ENCODE measurements at regions not wholly inside any gene's neighbourhood (a gene's known extent, or its start where the extent isn't known, plus 50 kb on each side); places are given as distances from the start of the nearest gene placed in this dataset.

DNA sequence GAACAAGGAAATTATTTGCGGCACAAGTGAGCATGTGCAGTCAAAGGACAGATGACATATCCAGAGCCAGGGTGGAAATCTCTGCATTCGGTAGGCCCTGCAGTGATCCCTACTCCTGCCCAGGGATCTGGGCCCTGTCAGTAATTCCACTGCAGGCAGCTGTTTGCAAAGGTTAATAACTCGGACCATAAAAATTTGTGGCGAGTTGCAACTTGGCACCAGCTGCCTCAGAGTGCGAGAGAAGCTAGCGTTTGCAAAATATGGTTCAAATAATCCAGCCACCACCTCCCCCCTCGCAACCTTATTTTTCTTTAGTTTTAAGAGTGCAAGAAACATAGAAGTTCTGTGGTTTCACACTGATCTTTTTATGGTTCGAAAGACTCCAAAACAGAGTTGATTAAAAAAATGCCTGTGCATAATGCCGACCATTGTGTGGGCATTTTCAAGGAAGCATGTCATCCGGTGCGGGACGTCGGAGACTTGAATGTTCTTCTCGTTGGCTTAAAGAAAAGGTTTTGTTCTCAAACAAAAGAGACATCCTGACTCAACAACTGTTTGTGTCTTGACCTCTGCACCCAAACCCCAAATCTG, 224.5 kb downstream of the BCL11B start:
- intact Hi-C loops (cut with DNase I), result no loop called here
- ATAC-seq (ENCODE audit: poor library complexity), result no peak

GRCh38 chr14:99050309-99050708, 221.7 kb downstream of the BCL11B start:
- intact Hi-C loops (cut with DNase I), result no loop called here
- DNase-seq (no peak), ATAC-seq (ENCODE audit: poor library complexity) (no peak)

More for the DNA sequence above, 224.5 kb downstream of the BCL11B start:
- DNase-seq, result no peak

GRCh38 chr14:99052467-99052866, 219.5 kb downstream of the BCL11B start:
- DNase-seq, result no peak
- intact Hi-C loops (cut with DNase I), result no loop called here
- ATAC-seq (ENCODE audit: poor library complexity), result no peak

GRCh38 chr14:99055019-99055418, 217.0 kb downstream of the BCL11B start:
- no peak for ATAC-seq (ENCODE audit: poor library complexity)
- intact Hi-C loops (cut with DNase I), result no loop called here
- no peak for DNase-seq

DNA sequence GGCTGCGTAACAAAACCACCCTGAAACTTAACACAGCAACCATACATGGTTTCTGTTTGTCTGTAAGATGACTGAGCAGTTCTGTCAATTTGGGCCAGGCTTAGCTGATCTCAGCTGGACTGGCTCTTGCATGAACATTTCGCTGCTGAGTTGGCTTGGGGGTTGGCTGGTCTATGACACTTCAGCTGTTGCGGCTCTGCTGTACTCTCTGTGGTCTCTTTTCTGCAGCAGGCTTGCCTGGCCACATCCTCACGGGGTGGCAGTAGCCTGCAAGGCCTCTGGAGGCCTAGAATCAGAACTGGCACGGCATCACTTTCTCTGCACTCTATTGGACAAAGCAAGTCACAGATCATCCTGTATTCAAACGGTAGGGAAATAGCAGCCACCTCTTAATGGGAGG, 216.2 kb downstream of the BCL11B start:
- DNase-seq, result no peak
- intact Hi-C loops (cut with DNase I), result no loop called here
- no peak for ATAC-seq (ENCODE audit: poor library complexity)

DNA sequence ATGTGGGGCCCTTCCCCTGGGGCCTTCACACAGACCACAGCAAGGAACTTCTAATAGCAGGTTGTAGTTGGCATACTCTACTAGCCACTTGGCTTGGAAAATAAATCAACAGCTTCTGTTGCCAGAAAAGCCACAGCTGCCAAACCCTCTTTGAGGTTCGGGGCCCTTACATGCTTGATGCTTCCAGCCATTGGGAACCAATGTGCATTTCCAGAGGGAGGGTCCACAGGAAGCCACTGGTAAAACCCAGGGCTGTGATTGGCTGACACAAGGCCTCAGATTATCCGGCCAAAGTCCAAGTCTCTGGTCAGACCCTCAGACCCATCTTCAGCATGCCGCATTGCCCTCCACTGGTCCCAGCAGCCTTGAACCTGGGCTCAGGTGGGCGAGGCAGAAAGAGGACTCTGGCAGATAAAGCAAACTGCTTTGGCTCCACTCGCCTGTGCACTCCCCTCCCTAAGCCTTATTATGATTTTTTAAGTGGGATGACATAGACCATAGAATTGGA, 214.4 kb downstream of the BCL11B start:
- intact Hi-C loops (cut with DNase I), result no loop called here
- ATAC-seq (ENCODE audit: poor library complexity) (no peak), DNase-seq (no peak)

DNA sequence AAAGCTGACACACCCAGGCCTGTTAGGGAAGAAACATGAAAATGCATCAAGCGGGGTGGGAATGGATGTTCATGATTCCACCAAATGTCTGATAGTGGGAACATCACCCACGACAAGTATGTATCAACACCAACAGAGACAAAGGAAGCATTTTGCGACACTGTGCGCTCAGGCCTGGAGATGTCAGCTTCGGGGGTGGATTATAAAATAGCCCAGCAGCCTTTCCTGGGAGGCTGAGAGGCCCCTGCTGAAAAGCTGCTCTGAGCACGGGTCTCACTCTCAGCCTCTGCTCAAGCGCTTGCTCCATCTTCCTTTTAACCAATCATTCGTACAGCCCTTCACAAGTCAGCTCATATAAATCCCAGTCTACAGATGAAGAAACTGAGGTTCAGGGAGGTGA, 213.5 kb downstream of the BCL11B start:
- intact Hi-C loops (cut with DNase I), result no loop called here
- DNase-seq, result no peak
- ATAC-seq (ENCODE audit: poor library complexity), result no peak

GRCh38 chr14:99062216-99062615, 209.8 kb downstream of the BCL11B start:
- DNase-seq, result no peak
- ATAC-seq (ENCODE audit: poor library complexity), result no peak
- intact Hi-C loops (cut with DNase I), result no loop called here

DNA sequence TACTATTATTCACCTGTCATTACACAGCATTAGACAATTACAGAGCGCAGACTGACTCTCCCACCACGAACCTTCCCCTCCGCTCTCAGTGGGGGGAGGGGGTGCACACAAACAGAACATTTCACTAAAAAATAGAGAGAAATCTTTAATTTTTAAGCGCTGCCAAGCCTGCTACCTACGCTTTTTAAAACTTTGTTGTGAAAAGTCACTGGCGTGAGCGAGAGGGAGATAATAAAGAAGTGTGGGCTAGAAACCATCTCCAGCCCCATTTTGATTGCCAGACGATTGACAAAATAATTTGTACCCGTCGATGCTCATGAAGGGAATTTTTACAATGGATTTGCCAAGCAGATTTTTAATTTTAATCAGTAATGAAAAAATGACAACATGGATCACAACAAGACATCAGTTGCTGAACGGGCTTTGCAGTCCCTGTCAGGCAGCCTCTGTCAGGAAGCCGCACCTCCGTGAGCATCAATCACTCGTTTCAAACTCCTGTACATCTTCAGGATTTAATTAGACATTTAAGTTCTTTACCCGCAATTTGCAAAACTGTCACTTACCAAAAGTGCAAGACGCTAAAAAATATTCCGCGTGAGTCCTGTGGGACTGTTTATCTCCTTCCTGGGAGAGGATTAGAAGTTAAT, 209.1 kb downstream of the BCL11B start:
- no peak for DNase-seq
- no peak for ATAC-seq (ENCODE audit: poor library complexity)
- intact Hi-C loops (cut with DNase I), result no loop called here

DNA sequence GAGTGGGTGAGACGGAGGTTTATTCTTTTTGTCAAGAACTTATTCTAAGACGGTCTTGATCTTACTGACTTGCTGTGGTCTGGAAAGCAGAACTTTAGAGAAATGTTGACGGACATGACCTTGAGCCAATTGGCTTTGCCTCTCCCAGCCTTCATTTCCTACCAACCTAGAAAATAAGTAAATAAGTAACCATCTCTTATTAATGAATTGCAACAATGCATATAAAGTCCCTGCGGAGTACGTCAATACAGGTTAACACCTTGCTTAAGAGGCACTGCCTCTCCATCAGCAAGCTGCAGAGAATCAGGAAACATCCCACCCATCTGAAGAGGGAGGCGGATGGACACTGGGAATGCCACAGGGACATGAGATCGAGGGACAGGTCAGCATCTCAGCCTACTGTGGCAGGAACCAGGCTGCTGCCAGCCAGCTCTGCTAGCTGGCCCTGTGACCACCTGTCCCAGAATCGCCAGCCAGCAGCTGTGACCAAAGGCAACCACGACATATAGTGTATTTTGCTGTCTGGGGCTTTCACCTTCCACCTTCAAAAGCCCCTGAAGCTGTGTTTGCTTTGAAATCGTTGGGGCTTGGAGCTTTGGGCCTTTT, 208.3 kb downstream of the BCL11B start:
- DNase-seq (no peak), ATAC-seq (ENCODE audit: poor library complexity) (no peak)
- intact Hi-C loops (cut with DNase I), result no loop called here

- intact Hi-C loops (cut with DNase I), result no loop called here
- ATAC-seq (ENCODE audit: poor library complexity) (no peak), DNase-seq (no peak)
Observed at GRCh38 chr14:99064262-99064954, 207.6 kb downstream of the BCL11B start.

- intact Hi-C loops (cut with DNase I), result no loop called here
- DNase-seq (no peak), ATAC-seq (ENCODE audit: poor library complexity) (no peak)
Observed at GRCh38 chr14:99065551-99065950, 206.4 kb downstream of the BCL11B start.

- DNase-seq (no peak), ATAC-seq (ENCODE audit: poor library complexity) (no peak)
- intact Hi-C loops (cut with DNase I), result no loop called here
Observed at GRCh38 chr14:99066378-99066777, 205.6 kb downstream of the BCL11B start.

GRCh38 chr14:99067141-99067920, 204.7 kb downstream of the BCL11B start:
- DNase-seq (no peak), ATAC-seq (ENCODE audit: poor library complexity) (no peak)
- intact Hi-C loops (cut with DNase I), result no loop called here

DNA sequence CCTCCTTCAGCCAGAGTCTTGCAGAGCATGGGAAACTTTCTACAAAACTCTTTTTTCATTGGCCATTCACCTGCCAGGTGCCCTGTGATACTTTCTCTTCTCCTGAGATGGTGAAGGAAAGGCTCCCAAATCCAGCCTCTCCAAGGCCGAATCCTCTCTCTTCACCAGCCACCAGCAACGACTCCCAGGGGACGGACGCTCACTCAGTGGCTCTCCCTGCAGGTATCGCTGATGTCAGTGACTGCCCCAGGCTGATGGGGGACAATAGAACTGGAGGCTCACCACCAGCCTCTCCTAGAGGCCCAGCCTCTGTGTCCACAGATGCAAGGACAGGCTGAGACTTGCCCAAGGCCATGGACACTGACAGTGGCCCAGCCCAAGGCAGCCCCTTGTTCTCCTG, 204.1 kb downstream of the BCL11B start:
- no peak for ATAC-seq (ENCODE audit: poor library complexity)
- no peak for DNase-seq

GRCh38 chr14:99069946-99070345, 202.1 kb downstream of the BCL11B start:
- DNase-seq (no peak), ATAC-seq (ENCODE audit: poor library complexity) (no peak)
- intact Hi-C loops (cut with DNase I), result no loop called here

More for the DNA sequence above, 204.1 kb downstream of the BCL11B start:
- intact Hi-C loops (cut with DNase I), result no loop called here

DNA sequence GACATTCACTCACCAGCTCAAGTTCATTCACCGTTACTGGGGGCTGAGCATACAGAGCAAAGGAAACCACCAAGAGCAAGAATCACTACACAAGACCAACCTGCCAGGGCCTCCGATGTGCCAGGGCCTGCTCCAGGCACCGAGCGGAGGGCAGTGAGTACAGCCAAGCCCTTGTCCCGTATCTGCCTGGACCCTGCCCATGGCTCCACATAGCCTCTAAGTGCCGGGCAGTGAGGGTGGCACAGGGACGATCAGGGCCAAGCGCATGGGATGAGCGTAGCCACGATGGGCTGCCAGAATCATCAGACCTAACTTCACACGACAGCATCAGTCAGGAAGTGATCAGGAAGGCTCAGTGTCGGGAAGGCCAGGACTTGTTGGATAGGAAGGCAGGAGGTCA, 199.6 kb downstream of the BCL11B start:
- no peak for DNase-seq
- ATAC-seq (ENCODE audit: poor library complexity), result no peak
- intact Hi-C loops (cut with DNase I), result no loop called here

- intact Hi-C loops (cut with DNase I), result no loop called here
- DNase-seq (no peak), ATAC-seq (ENCODE audit: poor library complexity) (no peak)
Observed at GRCh38 chr14:99072956-99073355, 199.0 kb downstream of the BCL11B start.

DNA sequence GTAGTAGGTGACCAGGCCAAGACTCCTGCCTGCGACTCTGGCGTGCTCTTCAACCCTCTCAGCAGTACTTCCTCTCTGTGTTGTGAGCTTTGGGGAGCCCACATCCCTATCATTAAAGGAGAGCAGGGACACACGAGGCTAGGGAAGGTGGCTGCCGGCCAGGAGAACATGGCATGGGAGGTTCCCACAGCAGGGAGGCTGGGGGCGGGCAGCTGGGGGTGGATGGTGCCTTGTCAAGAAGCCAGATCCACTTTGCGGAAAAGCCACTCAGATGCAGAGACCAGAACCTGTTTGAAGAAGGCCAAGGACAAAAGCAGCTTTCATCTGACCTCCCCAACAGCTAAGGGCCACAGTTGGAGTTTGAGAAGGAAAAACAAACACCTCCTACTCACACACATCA, 198.6 kb downstream of the BCL11B start:
- ATAC-seq (ENCODE audit: poor library complexity) (no peak), DNase-seq (no peak)
- intact Hi-C loops (cut with DNase I), result no loop called here
